Liver (tissue), 3 donors: ENCODE measurements at regions not wholly inside any gene's neighbourhood (a gene's known extent, or its start where the extent isn't known, plus 50 kb on each side); places are given as distances from the start of the nearest gene placed in this dataset.

Experiments
- CTCF ChIP-seq: fragments of 150-350 bp; IDR thresholded peaks from 2 replicates; pipeline ENCODE4 v1.5.1; 2017; ENCODE audit warnings: improper control_type of control experiment, low read depth, low read length; ENCODE audit not compliant: missing input control
- EGR1 ChIP-seq, 2 donors: IDR thresholded peaks; 2 replicates each; pipeline ENCODE4 v1.6.1; 2016 to 2018; ENCODE audit warnings: antibody characterized with exemption in 2 of 2, low read depth in 2 of 2
- FOXA2 ChIP-seq: IDR thresholded peaks from 2 replicates; pipeline ENCODE4 v1.6.1; 2016; ENCODE audit warnings: antibody characterized with exemption
- HNF4A ChIP-seq, 2 donors: conservative IDR thresholded peaks; 2 replicates each; pipeline ENCODE4 v1.6.1; 2016; ENCODE audit warnings: antibody characterized with exemption in 2 of 2, mild to moderate bottlenecking in 2 of 2
- JUND ChIP-seq, 2 donors: IDR thresholded peaks; 2 replicates each; pipeline ENCODE4 v1.6.1; 2016; ENCODE audit warnings: antibody characterized with exemption in 2 of 2
- REST ChIP-seq: IDR thresholded peaks from 2 replicates; pipeline ENCODE4 v1.6.1; 2016; ENCODE audit warnings: antibody characterized with exemption, mild to moderate bottlenecking
- SP1 ChIP-seq: IDR thresholded peaks from 2 replicates; pipeline ENCODE4 v1.6.1; 2018; ENCODE audit warnings: antibody characterized with exemption, mild to moderate bottlenecking
- TF ChIP-seq, protein P1 (sequence below): IDR thresholded peaks from 2 replicates; pipeline ENCODE4 v1.6.1; 2016; ENCODE audit warnings: antibody characterized with exemption
- TF ChIP-seq, protein P2 (sequence below): IDR thresholded peaks from 2 replicates; pipeline ENCODE4 v1.6.1; 2016; ENCODE audit warnings: antibody characterized with exemption
- donor health status: healthy.
- donor health status: healthy.

GRCh38 chr2:108154366-108155061, 85.3 kb upstream of the SULT1C3 start:
- TF ChIP-seq, protein P1, sequence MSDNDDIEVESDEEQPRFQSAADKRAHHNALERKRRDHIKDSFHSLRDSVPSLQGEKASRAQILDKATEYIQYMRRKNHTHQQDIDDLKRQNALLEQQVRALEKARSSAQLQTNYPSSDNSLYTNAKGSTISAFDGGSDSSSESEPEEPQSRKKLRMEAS: no peak
- TF ChIP-seq CTCF (no peak), REST (no peak), EGR1 (IDR thresholded peaks at IDR 0.05; ENCODE audit: low read depth in 2 of 2) (no peak), SP1 (no peak), HNF4A (conservative IDR thresholded peaks at IDR 0.05) (no peak), FOXA2 (no peak), JUND (IDR thresholded peaks at IDR 0.05) (no peak)
- TF ChIP-seq, protein P2, sequence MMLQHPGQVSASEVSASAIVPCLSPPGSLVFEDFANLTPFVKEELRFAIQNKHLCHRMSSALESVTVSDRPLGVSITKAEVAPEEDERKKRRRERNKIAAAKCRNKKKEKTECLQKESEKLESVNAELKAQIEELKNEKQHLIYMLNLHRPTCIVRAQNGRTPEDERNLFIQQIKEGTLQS: no peak
